NCI-H1105 (cell line): ENCODE measurements at regions not wholly inside any gene's neighbourhood (a gene's known extent, or its start where the extent isn't known, plus 50 kb on each side); places are given as distances from the start of the nearest gene placed in this dataset.

Source experiments
- DNase-seq: peaks from one replicate; lab custom pipeline; 2025; lab: John Stamatoyannopoulos, UW

DNA sequence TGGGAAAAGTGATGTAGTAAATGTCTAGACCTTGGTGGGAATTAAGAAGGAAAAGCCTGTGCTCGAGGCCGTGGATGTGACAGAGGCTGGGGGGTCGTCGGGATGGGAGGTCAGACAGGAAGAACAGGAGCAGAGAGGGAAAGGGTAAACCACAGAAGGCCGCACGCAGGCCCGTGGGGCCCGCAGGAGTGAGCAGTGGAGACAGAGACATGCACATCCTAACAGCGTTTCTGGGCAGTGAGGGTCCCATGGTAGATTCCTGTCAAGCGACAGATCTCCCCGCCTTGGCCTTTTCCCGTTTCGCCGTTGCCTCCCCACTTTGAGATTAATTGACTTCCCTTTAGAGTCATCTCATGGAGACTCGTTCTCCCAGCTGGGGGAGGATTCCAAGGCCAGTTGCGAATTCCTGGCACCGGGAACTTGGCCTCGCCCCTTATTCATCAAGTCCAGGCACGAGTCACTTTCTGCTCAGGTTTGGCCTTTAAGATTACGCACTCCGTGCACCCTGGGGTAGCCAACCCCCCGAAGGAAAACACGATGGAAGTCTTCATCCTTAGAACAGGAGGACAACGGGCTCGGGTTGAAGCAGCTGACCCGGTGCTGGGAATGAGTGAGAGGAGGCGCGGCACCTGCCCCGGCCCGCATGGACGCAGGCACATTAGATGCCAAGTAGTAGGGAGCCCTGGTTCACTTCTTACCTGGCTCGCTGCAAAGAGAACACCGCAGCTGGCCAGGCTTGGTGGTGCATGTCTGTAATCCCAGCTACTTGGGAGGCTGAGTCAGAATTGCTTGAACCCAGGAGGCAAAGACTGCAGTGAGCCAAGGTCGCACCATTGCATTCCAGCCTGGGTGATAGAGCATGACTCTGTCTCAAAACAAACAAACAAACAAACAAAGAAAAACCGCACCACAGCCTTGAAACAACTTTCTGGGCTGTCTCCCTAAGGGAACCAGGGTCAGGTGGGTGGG, 315.2 kb upstream of the SHH start:
- no peak for DNase-seq

DNA sequence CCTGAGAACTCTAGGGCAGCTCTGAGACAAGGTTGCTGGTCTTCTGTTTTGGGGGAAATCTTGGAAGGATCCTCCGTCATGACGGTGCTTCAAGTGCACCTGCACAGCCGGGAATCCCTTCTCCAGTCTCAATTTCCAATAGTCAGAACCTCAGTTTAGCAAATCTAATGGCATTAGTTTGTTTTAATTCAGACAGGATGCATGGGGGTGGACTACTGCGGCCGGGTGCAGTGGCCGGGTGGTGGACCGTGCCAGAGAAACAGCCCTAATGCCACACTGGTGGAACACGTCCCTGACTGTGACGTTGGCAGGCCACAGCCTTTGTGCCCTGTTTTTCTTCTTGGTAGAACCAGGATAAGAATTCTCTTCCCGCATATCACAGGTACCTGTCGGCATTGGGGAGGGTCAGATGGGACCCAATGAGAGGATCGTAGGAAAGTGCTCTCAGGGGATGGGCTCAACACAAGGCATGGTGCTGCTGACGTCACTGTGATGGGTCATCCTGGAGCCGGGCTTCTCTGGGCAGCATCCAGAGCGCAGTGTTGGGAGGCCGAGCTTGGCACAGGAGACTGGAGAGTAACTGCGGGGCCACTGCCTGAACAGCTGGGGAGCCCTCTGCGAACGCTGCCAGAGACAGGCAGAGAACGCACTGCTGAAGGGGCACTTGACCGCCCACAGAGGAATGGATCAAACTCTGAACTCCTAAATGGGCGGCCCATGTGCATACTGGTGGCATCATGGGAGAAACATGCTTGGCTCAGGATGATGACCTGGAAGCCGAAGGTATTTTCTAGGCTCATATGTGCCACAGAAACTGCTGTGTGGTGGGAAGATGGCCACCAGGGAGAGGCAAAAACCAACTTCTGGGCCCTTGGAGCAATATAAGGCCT, 313.8 kb upstream of the SHH start:
- DNase-seq: no peak

DNA sequence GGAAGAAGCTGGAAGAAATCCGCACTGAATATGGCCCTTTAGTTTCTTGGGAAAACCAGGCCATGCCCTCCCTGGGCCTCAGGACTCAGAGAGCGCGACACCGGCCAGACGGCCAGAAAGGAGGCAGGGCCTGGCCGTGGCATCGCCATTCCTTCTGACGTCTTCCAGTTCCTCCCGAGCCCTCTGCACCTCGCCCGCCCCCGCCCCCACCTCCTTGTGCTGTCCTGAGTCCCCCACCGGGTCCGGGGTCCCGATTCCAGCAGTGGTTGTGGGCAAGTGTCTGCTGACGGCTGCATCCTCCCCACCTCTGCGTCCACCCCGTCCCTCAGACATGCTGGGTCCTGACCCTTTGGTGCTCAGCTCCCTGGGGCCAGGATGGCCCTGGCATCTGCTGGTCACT, 312.1 kb upstream of the SHH start:
- DNase-seq: no peak

DNA sequence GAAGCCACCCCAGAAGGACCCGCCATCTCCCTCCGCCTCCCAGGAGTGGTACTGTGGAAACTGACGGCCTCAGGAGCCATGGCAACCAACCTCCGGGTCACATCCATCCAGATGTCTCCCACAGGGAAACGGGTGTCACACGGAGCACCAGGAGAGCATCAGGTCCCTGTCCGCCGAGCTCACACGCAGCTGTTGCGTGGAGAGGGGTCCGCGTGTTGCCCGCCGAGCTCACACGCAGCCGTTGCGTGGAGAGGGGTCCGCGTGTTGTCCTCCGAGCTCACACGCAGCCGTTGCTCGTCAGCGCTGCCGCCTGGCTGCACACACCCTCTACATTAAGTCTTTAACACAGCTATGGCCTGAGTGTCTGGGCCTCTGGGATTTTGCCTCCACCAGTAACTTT, 311.1 kb upstream of the SHH start:
- no peak for DNase-seq

DNA sequence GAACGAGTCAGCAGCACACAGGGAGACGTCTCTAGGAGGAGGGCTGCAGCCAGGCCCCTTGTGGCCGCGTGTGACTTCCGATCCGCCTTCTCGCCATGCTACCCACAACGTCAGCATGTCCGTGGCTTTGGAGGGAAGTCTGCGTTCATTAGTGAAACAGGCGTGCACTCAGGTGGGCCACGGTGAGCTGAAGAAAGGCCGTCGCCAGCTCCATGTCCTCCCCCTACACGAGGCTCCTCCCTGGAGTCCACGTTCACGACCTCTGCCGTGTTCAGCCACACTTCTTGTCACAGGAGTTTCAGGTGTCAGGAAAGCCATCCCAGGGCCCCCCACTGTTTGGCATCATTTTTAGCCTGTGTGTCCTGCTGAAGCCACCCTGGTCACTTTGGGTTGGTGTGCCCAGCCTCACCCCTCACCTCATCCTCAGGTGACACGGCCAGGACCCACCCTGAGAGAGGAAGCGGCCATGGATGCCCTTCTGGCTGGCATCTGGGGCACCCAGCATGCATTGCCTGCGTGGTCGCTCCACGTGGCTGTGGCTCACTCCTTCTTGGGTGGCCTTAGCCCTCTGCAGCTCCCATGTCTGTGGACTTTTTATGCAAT, 310.6 kb upstream of the SHH start:
- no peak for DNase-seq

DNA sequence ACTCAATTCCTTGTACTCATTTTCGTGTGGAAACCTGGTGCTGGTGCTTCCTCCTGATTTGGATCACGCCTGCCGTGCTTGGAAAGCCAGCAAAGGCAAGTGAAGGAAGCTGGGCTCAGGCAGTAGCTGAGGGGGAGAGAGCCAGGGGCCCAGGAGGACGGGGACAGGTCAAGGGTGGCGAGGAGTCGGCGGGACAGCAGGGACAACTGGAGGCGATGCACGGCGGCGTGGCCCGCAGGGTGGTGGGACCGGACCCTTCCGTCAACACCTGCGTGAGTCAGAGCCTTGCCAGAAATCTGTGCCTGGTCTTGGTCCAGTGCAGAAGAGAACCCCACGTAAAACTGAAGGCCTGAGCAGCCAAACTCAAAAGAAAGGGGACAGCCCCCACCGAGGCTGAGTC, 309.7 kb upstream of the SHH start:
- DNase-seq: no peak

DNA sequence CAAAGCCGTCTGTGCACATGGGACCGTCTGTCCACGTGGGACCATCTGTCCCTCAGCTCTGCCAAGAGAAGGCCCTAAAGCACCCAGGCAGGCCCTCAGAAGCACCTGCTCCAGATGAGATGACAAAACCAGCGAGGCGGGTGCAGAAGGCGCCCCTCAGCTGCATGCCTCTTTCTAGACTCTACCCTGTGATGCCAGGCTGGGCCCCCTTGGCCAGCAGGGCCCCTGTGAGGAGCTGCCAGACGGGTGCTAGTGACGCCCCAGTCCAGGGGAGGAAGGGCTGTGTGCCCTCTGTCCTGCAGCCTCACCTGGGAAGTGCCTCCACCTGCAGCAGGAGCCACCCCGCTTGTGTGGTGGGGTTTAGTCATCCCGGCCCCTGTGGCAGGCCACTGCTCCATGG, 309.2 kb upstream of the SHH start:
- DNase-seq: no peak

DNA sequence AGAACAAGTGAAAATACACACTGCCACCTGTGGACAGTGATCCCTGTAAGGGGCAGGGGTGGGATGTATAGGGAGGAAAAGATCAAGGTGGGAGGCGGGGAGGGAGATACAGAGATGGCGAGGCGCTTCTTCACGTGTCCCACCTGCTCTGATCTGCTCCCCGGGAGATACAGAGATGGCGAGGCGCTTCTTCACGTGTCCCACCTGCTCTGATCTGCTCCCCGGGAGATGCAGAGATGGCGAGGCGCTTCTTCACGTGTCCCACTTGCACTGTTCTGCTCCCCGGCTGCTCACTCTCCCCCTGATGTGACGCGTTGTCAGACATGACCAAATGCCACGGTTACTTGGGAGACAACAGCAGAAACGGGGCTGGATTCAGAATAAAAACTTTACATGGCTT, 308.3 kb upstream of the SHH start:
- no peak for DNase-seq

DNA sequence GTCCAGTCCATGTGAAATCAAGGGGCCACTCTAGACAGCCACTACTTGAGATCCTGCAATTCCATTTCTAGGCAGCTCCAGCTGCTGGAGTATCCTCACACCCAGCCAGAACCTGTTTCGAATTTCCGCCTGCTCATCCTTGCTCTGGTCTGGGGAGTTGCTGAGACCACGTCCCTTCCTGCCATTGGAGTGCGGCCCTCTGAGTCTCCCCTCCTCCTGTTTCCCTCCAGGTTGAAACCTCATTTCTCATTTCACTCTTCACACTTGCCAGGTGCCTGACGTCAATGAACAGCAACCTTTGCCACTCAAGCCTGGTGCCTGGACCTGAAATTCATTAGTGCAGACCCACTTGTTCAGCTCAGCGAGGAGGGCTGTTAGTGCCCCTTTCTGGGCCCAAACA, 307.5 kb upstream of the SHH start:
- no peak for DNase-seq

DNA sequence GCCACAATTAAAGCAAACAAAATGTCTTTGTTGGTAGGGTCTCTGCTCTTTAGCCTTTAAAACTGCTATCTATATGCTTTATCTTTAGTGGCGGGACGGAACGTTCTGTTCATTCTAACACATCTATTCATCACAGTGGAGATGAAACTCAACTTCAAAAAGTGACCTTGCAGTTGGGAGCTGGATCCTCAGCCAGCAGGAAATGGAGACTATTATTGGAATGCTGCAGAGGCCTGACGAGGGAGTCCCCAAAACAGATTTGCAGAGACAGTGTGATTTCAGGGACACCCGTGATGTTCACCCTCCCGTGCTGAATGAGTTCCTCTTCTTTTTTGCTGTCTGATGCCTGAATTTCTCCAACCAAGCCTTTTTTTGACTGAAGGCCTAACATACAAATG, 306.0 kb upstream of the SHH start:
- no peak for DNase-seq

DNA sequence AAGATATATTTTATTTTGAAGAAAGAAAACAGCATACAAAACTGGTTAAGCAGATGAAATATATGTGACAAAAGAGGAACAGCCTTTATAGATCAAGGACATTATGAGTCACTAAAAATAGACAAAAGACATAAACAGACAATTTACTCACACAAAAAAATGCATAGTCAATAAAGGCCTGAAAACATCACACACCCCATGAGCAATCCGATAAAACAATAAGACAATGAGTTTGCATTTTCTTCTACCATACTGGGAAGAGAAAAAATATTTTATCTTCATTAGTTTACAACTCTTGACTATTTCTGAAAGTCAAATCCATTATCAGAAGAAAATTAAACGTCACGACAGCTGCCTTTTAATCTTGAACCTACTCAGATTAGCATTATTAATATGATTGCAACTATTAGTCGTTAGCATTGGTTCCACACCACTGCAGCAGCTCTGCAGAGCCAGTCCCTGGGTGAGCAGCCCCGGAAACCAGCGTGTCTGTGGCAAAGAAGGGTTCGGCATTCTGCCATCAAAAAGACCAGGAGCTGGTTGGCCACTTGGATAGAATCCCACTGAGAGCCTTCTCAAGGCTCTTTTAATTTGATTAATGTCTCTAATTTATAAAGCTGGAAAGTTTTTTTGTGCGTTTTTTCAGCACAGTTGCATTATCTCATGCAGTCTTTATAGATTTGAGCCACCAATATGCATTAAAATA, 305.4 kb upstream of the SHH start:
- no peak for DNase-seq

DNA sequence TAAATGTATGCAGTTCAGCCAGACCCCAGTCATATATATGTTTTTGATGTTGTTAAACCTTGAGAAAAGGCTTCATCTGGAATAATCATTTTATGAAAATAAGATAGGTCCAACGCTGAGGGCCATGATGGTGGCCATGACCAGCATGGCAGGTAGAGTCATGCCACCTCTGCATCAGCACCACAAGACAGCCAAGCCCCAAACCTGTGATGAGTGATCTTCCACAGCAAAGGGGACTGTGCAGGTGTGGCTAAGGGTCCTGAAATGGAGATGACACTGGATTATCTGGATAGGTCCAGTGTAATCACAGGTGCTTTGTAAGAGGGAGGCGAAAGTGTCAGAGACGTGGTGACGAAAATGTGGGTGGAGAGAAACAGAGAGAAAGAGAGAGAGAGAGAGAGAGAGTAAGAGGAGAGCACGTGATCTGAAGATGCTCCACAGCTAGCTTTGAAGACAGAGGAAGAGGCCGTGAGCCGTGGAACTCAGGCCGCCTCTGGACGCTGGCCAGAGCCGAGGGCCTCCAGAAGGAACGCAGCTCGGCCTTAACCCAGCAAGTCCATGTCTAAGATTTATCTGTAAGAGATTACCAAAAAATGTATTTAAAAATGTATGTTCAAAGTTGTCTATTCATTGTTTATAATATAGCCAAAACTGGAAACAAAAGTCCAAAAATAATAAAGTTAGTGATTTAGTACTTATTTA, 304.4 kb upstream of the SHH start:
- no peak for DNase-seq

DNA sequence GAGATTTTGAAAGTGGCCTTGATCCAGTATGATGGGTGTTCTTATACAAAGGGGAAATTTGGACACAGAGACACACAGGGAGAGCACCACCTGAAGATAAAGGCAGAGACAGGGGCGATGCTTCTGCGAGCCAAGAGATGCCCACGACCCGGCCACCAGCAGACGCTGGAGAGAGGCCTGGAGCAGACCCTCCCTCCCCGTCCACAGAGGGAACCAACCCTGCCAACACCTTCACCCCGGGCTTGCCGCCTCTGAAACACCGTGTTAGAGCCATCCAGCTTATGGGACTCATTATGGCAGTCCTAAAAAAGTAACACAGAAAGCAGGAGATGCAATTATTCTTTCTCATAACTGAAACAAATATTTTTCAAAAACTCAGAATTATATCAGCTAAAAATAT, 303.3 kb upstream of the SHH start:
- no peak for DNase-seq

DNA sequence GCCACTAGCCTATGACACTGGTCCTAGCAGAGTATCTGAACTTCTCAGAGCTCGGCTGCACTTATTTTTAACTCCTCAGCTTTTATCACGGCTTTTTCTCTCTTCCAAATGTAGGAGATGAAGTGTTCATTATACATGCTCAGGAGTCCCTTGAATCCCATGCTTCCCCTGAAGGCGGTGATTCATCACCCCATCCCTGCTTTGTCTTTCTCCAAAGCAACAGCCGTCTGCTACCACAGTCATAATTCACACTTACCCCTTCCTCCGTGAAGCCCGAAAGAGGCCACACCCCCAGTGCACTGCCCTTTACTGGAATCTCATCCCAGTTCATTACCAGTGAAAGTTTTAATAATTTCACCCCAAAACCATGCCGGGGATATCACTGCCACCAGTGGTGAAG, 301.5 kb upstream of the SHH start:
- DNase-seq: no peak

DNA sequence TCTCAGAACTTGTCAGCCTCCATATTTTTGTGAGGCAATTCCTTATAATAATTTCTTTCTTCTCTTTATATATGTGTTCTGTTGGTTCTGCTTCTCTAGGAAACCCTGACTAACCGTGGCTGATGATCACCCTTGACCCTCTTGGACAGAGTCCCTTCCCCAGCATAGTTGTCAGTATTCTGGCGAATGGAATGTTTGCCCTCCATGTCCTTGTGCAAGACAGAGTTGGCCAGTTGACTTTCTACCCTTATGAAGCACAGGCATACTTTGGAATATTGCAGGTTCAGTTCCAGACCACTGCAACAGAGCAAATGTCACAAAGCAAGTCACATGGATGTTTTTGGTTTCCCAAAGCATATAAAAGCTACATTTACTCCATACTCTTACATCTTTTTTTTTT, 297.7 kb upstream of the SHH start:
- DNase-seq: no peak

DNA sequence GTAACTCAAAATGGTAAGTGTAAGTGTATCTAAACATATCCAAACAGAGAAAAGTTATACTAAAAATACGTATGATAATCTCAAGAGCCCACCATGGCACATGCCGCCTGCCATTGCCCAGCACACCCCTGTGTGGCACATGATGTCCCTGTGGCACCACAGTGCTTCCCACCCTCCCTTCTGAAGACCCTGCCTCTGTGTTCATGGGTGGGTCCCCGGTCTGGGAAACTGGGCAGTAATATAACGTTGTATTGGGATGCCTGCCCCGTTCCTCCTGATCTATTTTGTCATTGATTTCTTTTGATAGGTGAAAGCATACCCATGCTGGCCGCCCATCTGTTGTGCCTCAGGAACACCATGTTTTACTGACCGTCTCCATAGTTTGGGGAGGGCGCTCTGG, 296.8 kb upstream of the SHH start:
- no peak for DNase-seq

DNA sequence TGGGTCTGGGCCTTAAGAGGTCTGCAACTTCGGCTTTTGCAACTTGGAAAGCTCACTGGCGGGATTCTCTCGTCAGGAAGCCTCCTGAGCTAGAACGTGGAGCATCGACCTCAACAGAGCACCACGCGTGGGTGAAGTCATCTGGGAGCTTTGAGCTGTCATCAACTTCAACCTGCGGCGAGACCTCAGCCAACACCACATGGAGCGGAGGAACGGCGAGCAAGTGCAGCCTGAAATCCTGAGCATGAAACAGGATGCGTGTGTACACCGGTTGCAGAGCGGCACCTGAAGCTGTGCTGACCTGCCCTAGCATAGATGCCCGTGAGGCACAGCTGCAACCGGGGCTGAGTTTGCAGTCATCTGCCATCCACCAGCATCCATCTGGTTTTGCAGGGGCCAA, 295.7 kb upstream of the SHH start:
- DNase-seq: no peak

DNA sequence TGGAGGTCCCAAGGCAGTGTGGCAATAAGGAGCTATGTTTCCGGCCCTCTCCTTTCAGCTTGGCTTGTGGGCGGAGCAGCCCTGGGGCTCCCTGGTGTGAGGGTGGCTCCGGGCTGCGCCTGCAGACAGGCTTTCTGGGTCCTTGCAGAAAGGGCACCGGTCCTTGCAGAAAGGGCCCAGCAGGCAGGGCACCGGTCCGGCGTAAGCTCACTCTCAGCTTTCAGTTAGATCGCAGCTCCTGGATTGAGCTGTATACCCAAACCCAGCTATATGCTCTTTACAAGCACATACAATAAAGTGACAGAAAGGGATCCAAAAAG, 293.8 kb upstream of the SHH start:
- DNase-seq: no peak

DNA sequence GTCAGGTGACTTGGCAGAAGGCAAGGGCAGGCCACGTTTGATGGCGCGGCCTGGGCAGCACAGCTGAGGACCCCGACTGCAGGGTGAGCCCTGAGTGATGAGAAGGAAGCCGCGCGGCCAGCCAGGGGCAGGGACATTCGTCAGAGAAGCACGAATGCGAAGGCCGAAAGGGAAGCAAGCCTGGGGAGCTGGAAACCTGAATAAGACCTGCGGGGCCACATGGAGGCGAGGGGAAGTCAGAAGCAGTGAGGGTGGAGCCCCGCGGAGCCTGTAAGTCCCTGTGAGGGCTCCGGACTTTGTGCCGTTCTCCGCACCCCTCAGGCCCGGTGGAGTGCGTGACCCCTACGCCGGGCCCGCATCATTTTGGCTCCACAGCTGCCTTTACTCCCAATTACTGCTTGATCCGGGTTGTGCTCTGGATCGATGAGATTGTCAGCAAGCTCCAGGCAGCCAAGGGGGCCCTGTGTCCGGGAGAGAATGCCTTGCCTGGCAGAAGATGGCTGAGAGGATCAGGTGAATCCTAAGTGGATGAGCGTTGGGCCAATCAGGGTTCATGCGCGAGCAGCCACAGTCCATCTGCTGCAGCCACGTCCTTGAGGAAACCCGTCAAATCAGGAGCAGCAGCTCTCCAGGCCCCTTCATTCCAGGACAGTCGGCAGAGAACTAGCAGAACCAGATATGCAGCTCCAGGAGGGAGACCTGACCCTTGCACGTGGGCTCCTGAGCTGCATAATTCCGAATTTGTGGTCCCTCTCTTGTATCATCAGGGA, 293.3 kb upstream of the SHH start:
- DNase-seq: no peak

DNA sequence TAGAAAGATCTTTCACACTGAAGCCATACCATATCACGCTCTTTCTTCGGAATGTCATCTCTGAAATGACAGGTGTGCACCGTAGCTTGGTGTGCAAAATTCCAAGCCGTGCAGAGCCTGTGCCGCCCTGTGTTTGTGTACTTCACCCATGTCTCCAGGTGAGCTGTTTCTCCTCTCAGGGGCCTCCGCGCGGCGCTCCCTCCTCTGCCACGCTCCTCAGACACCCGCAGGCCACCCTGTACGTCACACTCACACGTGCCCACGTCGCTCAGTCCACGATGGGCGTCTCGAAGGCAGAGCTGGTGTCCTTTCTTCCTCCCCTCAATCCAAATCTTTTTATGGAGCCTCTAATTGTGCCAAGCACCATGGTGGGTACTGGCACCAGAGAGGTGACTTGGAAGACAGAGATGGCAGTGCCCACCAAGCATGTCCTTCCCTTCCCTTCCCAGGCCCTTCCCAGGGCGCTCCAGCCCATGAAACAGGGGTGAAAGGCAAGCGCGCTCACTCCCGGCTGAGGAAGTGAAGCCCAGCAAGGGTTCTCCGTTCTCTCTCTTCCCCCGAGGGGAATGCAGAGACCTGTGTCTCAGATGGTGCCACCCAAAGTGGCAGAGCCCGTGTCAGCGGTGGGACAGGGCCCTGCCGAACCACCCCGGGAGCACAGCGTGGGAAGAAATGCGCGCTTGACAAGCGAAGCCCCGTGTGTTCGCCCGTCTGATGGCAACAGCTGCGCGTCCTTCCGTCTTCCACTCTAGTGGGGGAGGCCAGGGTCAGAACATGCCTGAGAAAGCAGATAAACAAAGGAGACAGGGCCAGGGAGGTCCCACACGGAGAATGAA, 292.5 kb upstream of the SHH start:
- no peak for DNase-seq
